ENCODE measurements at regions not wholly inside any gene's neighbourhood (a gene's known extent, or its start where the extent isn't known, plus 50 kb on each side); places are given as distances from the start of the nearest gene placed in this dataset.

GRCh38 chr2:40997362-40997761 is 545.5 kb upstream of the SLC8A1 start:
- Histone ChIP-seq H3K9me3 (peaks cover 14% of the 10 kb centered on the region), H3K4me3 (no peak overlapping the region), H3K4me1 (ENCODE audit: low read depth) (no peaks in the 10 kb centered on the region), H3K36me3 (ENCODE audit: low read depth) (no peaks in the 10 kb centered on the region)
- ATAC-seq (no peak), DNase-seq (no peak)
- intact Hi-C loops (cut with DNase I, micrococcal nuclease) = no loop called here
- no peak for TF ChIP-seq CTCF (IDR thresholded peaks at IDR 0.05)

- DNase-seq = no peak
- no peak for TF ChIP-seq CTCF (IDR thresholded peaks at IDR 0.05)
- Histone ChIP-seq H3K36me3 (ENCODE audit: low read depth) (no peaks in the 10 kb centered on the region), H3K4me1 (ENCODE audit: low read depth) (no peaks in the 10 kb centered on the region), H3K9me3 (peaks cover 14% of the 10 kb centered on the region), H3K4me3 (no peak overlapping the region)
- intact Hi-C loops (cut with DNase I, micrococcal nuclease) = no loop called here
- ATAC-seq = no peak
Observed at GRCh38 chr2:41000374-41000773, 548.5 kb upstream of the SLC8A1 start.

GRCh38 chr2:41000906-41001305 is 549.0 kb upstream of the SLC8A1 start:
- no peak overlapping the region for H3K4me3 ChIP-seq
- H3K4me1 ChIP-seq (ENCODE audit: low read depth) = no peaks in the 10 kb centered on the region
- peaks cover 14% of the 10 kb centered on the region for H3K9me3 ChIP-seq
- no peak for DNase-seq
- no peak for TF ChIP-seq CTCF (IDR thresholded peaks at IDR 0.05)
- no peaks in the 10 kb centered on the region for H3K36me3 ChIP-seq (ENCODE audit: low read depth)
- ATAC-seq = no peak
- intact Hi-C loops (cut with DNase I, micrococcal nuclease) = no loop called here

- DNase-seq (no peak), ATAC-seq (no peak)
- H3K4me1 ChIP-seq (ENCODE audit: low read depth) = no peaks in the 10 kb centered on the region
- no peaks in the 10 kb centered on the region for H3K36me3 ChIP-seq (ENCODE audit: low read depth)
- no peak for TF ChIP-seq CTCF (IDR thresholded peaks at IDR 0.05)
- intact Hi-C loops (cut with DNase I, micrococcal nuclease) = no loop called here
- H3K9me3 ChIP-seq = peaks cover 12% of the 10 kb centered on the region
- H3K4me3 ChIP-seq = no peak overlapping the region
Observed at GRCh38 chr2:41004700-41005099, 552.8 kb upstream of the SLC8A1 start.

GRCh38 chr2:41020358-41020757 is 568.5 kb upstream of the SLC8A1 start:
- TF ChIP-seq CTCF (IDR thresholded peaks at IDR 0.05) = no peak
- Histone ChIP-seq H3K4me3 (no peak overlapping the region), H3K4me1 (ENCODE audit: low read depth) (no peaks in the 10 kb centered on the region), H3K36me3 (ENCODE audit: low read depth) (no peaks in the 10 kb centered on the region), H3K9me3 (peaks cover 7% of the 10 kb centered on the region)
- ATAC-seq (no peak), DNase-seq (no peak)
- intact Hi-C loops (cut with DNase I, micrococcal nuclease) = no loop called here

- Histone ChIP-seq H3K36me3 (ENCODE audit: low read depth) (no peaks in the 10 kb centered on the region), H3K4me1 (ENCODE audit: low read depth) (no peaks in the 10 kb centered on the region), H3K9me3 (no peaks in the 10 kb centered on the region), H3K4me3 (no peak overlapping the region)
- ATAC-seq = no peak
- intact Hi-C loops (cut with DNase I, micrococcal nuclease) = no loop called here
- DNase-seq = no peak
- TF ChIP-seq CTCF (IDR thresholded peaks at IDR 0.05) = no peak
Observed at GRCh38 chr2:41024816-41025215, 572.9 kb upstream of the SLC8A1 start.
